ENCODE measurements at regions not wholly inside any gene's neighbourhood (a gene's known extent, or its start where the extent isn't known, plus 50 kb on each side); places are given as distances from the start of the nearest gene placed in this dataset.

- no peak overlapping the region for H3K27ac ChIP-seq
- no peak for TF ChIP-seq CTCF (IDR thresholded peaks at IDR 0.05)
- intact Hi-C loops (cut with DNase I): no loop called here
- no peaks in the 10 kb centered on the region for H3K36me3 ChIP-seq
- H3K4me1 ChIP-seq: peaks cover under 1 to 3% of the 10 kb centered on the region in 2 donors
- no peak overlapping the region for H3K4me3 ChIP-seq
- peaks cover 4 to 8% of the 10 kb centered on the region in 2 donors for H3K9me3 ChIP-seq
- DNase-seq (ENCODE audit: low spot score in 2 of 2): no peak
- no peaks in the 10 kb centered on the region for H3K27me3 ChIP-seq
Measured at GRCh38 chr1:2933431-2934155, 87.7 kb upstream of the ACTRT2 start.

GRCh38 chr1:2934156-2934540, 87.1 kb upstream of the ACTRT2 start:
- no peaks in the 10 kb centered on the region for H3K27me3 ChIP-seq

GRCh38 chr1:2934642-2935081, 86.6 kb upstream of the ACTRT2 start:
- Histone ChIP-seq H3K27ac (no peak overlapping the region), H3K36me3 (no peaks in the 10 kb centered on the region), H3K9me3 (peaks cover 4% of the 10 kb centered on the region in 2 donors), H3K27me3 (no peaks in the 10 kb centered on the region), H3K4me3 (no peak overlapping the region), H3K4me1 (no peaks in the 10 kb centered on the region)
- TF ChIP-seq CTCF (IDR thresholded peaks at IDR 0.05): no peak
- intact Hi-C loops (cut with DNase I): no loop called here
- no peak for DNase-seq (ENCODE audit: low spot score in 2 of 2)

More at GRCh38 chr1:2934156-2934540, 87.1 kb upstream of the ACTRT2 start:
- H3K9me3 ChIP-seq: peaks cover 4 to 8% of the 10 kb centered on the region in 2 donors
- TF ChIP-seq CTCF (IDR thresholded peaks at IDR 0.05): no peak
- H3K36me3 ChIP-seq: no peaks in the 10 kb centered on the region
- no peaks in the 10 kb centered on the region for H3K4me1 ChIP-seq
- H3K4me3 ChIP-seq: no peak overlapping the region
- intact Hi-C loops (cut with DNase I): no loop called here
- no peak overlapping the region for H3K27ac ChIP-seq
- DNase-seq (ENCODE audit: low spot score in 2 of 2): no peak

- no peak overlapping the region for H3K27ac ChIP-seq
- no peaks in the 10 kb centered on the region for H3K27me3 ChIP-seq
- intact Hi-C loops (cut with DNase I): no loop called here
- H3K36me3 ChIP-seq: no peaks in the 10 kb centered on the region
- peaks cover under 1 to 2% of the 10 kb centered on the region in 2 donors for H3K9me3 ChIP-seq
- no peak for TF ChIP-seq CTCF (IDR thresholded peaks at IDR 0.05)
- H3K4me1 ChIP-seq: no peaks in the 10 kb centered on the region
- DNase-seq (ENCODE audit: low spot score in 2 of 2): no peak
- H3K4me3 ChIP-seq: no peak overlapping the region
Measured at GRCh38 chr1:2935184-2935583, 86.1 kb upstream of the ACTRT2 start.

- Histone ChIP-seq H3K36me3 (no peaks in the 10 kb centered on the region), H3K4me3 (no peak overlapping the region), H3K9me3 (peaks cover 0 to 7% of the 10 kb centered on the region in 2 donors), H3K4me1 (no peaks in the 10 kb centered on the region), H3K27ac (no peak overlapping the region), H3K27me3 (no peaks in the 10 kb centered on the region)
- intact Hi-C loops (cut with DNase I): no loop called here
- TF ChIP-seq CTCF (IDR thresholded peaks at IDR 0.05): no peak
- no peak for DNase-seq (ENCODE audit: low spot score in 2 of 2)
Measured at GRCh38 chr1:2935751-2936390, 85.4 kb upstream of the ACTRT2 start.
